ENCODE measurements at regions not wholly inside any gene's neighbourhood (a gene's known extent, or its start where the extent isn't known, plus 50 kb on each side); places are given as distances from the start of the nearest gene placed in this dataset.
A peak's percentile ranks its signal among the peaks of the same experiment; 100 is the strongest.

DNA sequence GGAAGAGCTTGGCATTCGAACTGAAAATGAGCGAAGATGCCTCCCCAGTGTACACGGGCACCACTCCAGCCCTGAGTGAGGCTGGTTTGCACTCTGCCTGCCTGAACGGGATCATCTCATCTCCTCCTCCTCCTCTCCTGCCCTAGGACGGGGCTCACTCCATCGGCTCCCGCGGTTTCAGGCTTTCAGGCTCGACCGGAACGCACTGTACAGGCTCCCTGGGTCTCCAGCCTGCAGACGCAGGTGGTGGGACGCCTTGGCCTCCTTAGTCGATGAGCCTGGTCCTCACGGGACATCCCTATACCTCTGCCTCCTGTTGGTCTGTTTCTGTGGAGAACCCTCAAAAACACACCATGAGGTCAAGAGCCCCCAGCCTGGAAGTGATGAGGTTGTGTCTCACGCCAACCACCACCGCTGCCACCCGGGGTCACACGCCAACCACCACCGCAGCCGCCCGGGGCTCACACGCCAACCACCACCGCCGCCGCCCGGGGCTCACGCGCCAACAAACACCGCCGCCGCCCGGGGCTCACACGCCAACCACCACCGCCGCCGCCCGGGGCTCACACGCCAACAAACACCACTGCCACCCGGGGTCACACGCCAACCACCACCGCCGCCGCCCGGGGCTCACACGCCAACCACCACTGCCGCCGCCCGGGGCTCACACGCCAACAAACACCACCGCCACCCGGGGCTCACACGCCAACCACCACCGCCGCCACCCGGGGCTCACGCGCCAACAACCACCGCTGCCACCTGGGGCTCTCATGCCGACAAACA lies 56.3 kb downstream of the FOXL3 start:
- H3K18ac ChIP-seq (ENCODE audit: low read length) = peak overlapping the region; percentile 44
- no peak overlapping the region for H3K4me3 ChIP-seq (ENCODE audit: low read length in 2 of 2)
- H3K23ac ChIP-seq (ENCODE audit: low read depth, low read length, poor library complexity) = peak overlapping the region; percentile 20
- peaks cover 4% of the 10 kb centered on the region in 2 donors for H3K4me1 ChIP-seq (ENCODE audit: control insufficient read depth in 2 of 2, insufficient read depth in 1 of 2, low read depth in 1 of 2, low read length in 2 of 2)
- H3K4me2 ChIP-seq (ENCODE audit: insufficient read depth, low read length, poor library complexity, severe bottlenecking) = no peak overlapping the region
- no peaks in the 10 kb centered on the region for H3K79me1 ChIP-seq (ENCODE audit: low read depth, low read length)
- no peak overlapping the region for H2BK120ac ChIP-seq (ENCODE audit: low read depth, low read length)
- peaks cover 0 to 3% of the 10 kb centered on the region in 2 donors for H3K9me3 ChIP-seq (replicated peaks in 1 of 2; ENCODE audit: control insufficient read depth in 2 of 2, insufficient read depth in 1 of 2, low read depth in 1 of 2, low read length in 2 of 2)
- H2AK5ac ChIP-seq (ENCODE audit: low read depth, low read length) = peak overlapping the region; percentile 2
- no peak overlapping the region for H3K4ac ChIP-seq (ENCODE audit: low read length)
- no peak overlapping the region for H3K14ac ChIP-seq (ENCODE audit: low read length)
- H4K8ac ChIP-seq (ENCODE audit: low read depth, low read length) = no peak overlapping the region
- peak overlapping the region; percentile 30 for H2BK15ac ChIP-seq (ENCODE audit: low read length)
- DNase-seq (ENCODE audit: low spot score) = no peak
- H3K36me3 ChIP-seq (replicated peaks in 1 of 2; ENCODE audit: control insufficient read depth in 2 of 2, insufficient read depth in 2 of 2, low read length in 2 of 2) = no peaks in the 10 kb centered on the region
- no peak overlapping the region for H4K91ac ChIP-seq (ENCODE audit: low read depth, low read length, poor library complexity)
- no peak overlapping the region for H3K9ac ChIP-seq (ENCODE audit: low read depth, low read length, poor library complexity)
- no peak overlapping the region for H2AFZ ChIP-seq (ENCODE audit: low read length)
- H2BK12ac ChIP-seq (ENCODE audit: low read length) = no peak overlapping the region
- no peak overlapping the region for H3K27ac ChIP-seq (replicated peaks; ENCODE audit: low read length)
- no peak overlapping the region for H2BK5ac ChIP-seq (ENCODE audit: low read length)
- H3K27me3 ChIP-seq (ENCODE audit: control insufficient read depth in 3 of 3, insufficient read depth in 3 of 3, low read depth in 1 of 3, low read length in 3 of 3) = peaks cover 0 to 6% (median 0%) of the 10 kb centered on the region in 3 experiments
- WGBS, 2 donors (ENCODE audit: extremely low coverage in 2 of 2, insufficient read length in 2 of 2, insufficient replicate concordance in 1 of 2) = no CpG with 5 or more reads among the region's 60 CpGs

DNA sequence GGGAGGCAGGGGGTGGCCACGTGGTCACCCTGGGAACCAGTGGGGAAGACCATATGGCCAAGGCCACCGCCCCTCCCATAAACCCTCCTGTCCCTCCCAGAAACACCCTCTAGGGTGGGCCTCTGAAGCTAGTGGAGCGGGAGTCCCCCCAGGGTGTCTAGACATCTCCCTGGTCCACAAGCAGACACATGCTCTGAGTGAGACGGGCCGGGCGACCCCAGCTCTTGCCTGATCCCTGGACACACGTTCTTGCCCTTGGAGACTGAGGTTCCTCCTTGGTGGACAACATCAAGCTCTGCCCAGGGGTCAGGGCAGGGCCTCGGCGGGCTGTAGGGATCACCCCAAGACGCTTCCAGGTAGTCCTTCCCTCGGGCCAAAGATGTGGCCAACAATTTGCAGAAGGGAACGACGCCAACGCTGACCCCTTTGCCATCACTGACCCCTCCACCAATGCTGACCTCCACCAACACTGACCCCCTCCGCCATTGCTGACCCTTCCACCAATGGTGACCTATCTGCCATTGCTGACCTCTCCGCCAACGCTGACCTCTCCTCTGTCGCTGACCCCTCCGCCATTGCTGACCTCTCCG lies 57.1 kb downstream of the FOXL3 start:
- Histone ChIP-seq H3K4me2 (ENCODE audit: insufficient read depth, low read length, poor library complexity, severe bottlenecking) (no peak overlapping the region), H3K14ac (ENCODE audit: low read length) (no peak overlapping the region), H2BK15ac (ENCODE audit: low read length) (no peak overlapping the region), H2BK120ac (ENCODE audit: low read depth, low read length) (no peak overlapping the region), H3K4me3 (ENCODE audit: low read length in 2 of 2) (no peak overlapping the region), H2AFZ (ENCODE audit: low read length) (no peak overlapping the region), H3K4me1 (ENCODE audit: control insufficient read depth in 2 of 2, insufficient read depth in 1 of 2, low read depth in 1 of 2, low read length in 2 of 2) (peaks cover 4% of the 10 kb centered on the region in 2 donors), H3K18ac (ENCODE audit: low read length) (peak overlapping the region; percentile 44), H2AK5ac (ENCODE audit: low read depth, low read length) (peak overlapping the region; percentile 32), H3K79me1 (ENCODE audit: low read depth, low read length) (no peaks in the 10 kb centered on the region), H2BK12ac (ENCODE audit: low read length) (no peak overlapping the region), H3K9ac (ENCODE audit: low read depth, low read length, poor library complexity) (no peak overlapping the region), H4K91ac (ENCODE audit: low read depth, low read length, poor library complexity) (no peak overlapping the region), H3K36me3 (replicated peaks in 1 of 2; ENCODE audit: control insufficient read depth in 2 of 2, insufficient read depth in 2 of 2, low read length in 2 of 2) (no peaks in the 10 kb centered on the region), H3K27me3 (ENCODE audit: control insufficient read depth in 3 of 3, insufficient read depth in 3 of 3, low read depth in 1 of 3, low read length in 3 of 3) (peaks cover 0 to under 1% (median 0%) of the 10 kb centered on the region in 3 experiments), H3K9me3 (replicated peaks in 1 of 2; ENCODE audit: control insufficient read depth in 2 of 2, insufficient read depth in 1 of 2, low read depth in 1 of 2, low read length in 2 of 2) (peaks cover 0 to 3% of the 10 kb centered on the region in 2 donors), H4K8ac (ENCODE audit: low read depth, low read length) (no peak overlapping the region), H3K4ac (ENCODE audit: low read length) (no peak overlapping the region), H2BK5ac (ENCODE audit: low read length) (no peak overlapping the region), H3K27ac (replicated peaks; ENCODE audit: low read length) (no peak overlapping the region), H3K23ac (ENCODE audit: low read depth, low read length, poor library complexity) (peak overlapping the region; percentile 20)
- DNase-seq (ENCODE audit: low spot score) = no peak
- no CpG with 5 or more reads among the region's 20 CpGs for WGBS, 2 donors (ENCODE audit: extremely low coverage in 2 of 2, insufficient read length in 2 of 2, insufficient replicate concordance in 1 of 2)

DNA sequence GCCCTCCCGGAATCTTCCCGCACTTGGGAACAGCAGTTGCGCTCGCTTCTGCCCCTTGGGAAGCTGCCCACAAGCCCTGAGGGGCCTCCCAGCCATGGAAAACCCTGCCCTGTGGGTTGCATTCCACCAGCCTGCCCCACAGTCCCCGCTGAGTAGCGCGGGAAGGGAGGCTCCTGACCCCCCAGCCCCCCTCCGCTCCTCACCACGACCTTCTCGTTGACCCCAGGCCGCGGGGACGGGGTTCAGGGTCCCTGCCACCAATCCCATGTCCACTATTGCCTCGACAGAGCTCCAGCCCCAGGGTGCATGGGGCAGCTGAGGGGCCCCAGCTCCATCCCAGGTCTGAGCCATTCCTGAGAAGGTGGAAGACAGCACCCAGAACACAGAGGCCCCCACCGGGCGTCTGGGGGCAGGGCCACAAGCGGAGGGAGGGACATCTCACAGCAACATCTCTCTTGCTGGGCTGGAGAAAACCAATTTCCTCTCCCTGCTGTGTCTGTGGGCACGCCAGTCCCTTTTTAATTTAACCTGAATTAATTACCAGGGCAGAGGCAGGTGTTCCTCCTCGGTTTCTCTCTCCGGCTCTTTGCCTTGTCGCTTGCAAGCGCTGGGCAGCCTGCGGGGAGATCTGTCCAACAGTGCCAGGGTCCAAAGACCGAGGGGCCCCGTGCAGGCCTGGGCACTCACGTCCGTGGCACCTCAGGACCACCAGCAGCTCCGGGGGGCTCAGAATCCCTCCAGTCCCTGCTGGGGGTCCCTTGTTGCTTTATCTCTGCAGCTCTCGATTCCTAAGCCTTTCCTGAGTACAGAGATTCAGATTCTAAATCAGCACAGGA lies 57.9 kb downstream of the FOXL3 start:
- Histone ChIP-seq H2BK5ac (ENCODE audit: low read length) (no peak overlapping the region), H3K4ac (ENCODE audit: low read length) (no peak overlapping the region), H2AFZ (ENCODE audit: low read length) (no peak overlapping the region), H2BK120ac (ENCODE audit: low read depth, low read length) (no peak overlapping the region), H3K27me3 (ENCODE audit: control insufficient read depth in 3 of 3, insufficient read depth in 3 of 3, low read depth in 1 of 3, low read length in 3 of 3) (no peaks in the 10 kb centered on the region), H3K18ac (ENCODE audit: low read length) (peak overlapping the region; percentile 44), H2BK12ac (ENCODE audit: low read length) (no peak overlapping the region), H3K4me3 (ENCODE audit: low read length in 2 of 2) (no peak overlapping the region), H4K91ac (ENCODE audit: low read depth, low read length, poor library complexity) (no peak overlapping the region), H2BK15ac (ENCODE audit: low read length) (no peak overlapping the region), H3K23ac (ENCODE audit: low read depth, low read length, poor library complexity) (no peak overlapping the region), H3K27ac (replicated peaks; ENCODE audit: low read length) (no peak overlapping the region), H3K4me1 (ENCODE audit: control insufficient read depth in 2 of 2, insufficient read depth in 1 of 2, low read depth in 1 of 2, low read length in 2 of 2) (peaks cover 4% of the 10 kb centered on the region in 2 donors), H3K36me3 (replicated peaks in 1 of 2; ENCODE audit: control insufficient read depth in 2 of 2, insufficient read depth in 2 of 2, low read length in 2 of 2) (no peaks in the 10 kb centered on the region), H3K9ac (ENCODE audit: low read depth, low read length, poor library complexity) (no peak overlapping the region), H3K4me2 (ENCODE audit: insufficient read depth, low read length, poor library complexity, severe bottlenecking) (no peak overlapping the region), H2AK5ac (ENCODE audit: low read depth, low read length) (no peak overlapping the region), H4K8ac (ENCODE audit: low read depth, low read length) (no peak overlapping the region), H3K9me3 (replicated peaks in 1 of 2; ENCODE audit: control insufficient read depth in 2 of 2, insufficient read depth in 1 of 2, low read depth in 1 of 2, low read length in 2 of 2) (peaks cover 0 to 3% of the 10 kb centered on the region in 2 donors), H3K14ac (ENCODE audit: low read length) (no peak overlapping the region), H3K79me1 (ENCODE audit: low read depth, low read length) (no peaks in the 10 kb centered on the region)
- no peak for DNase-seq (ENCODE audit: low spot score)
- WGBS, 2 donors (ENCODE audit: extremely low coverage in 2 of 2, insufficient read length in 2 of 2, insufficient replicate concordance in 1 of 2) = no CpG with 5 or more reads among the region's 29 CpGs

DNA sequence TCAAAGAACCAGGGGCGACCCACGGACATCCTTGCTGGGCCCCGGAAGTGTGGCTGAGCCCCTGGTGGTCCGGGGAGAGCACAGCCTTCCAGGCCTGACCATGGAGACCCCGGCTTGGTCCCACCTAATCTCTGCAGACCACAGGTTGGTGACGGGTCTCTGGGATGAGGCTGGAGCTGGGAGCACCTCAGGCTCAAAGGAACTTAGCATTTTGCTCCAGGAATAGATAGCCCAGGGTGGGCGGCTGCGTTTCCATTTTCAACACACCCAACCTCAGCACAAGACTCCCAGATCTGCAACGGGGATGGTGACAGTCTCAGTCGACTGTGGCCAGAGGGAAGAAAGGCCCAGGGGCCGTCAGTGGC lies 58.5 kb downstream of the FOXL3 start:
- Histone ChIP-seq H2BK12ac (ENCODE audit: low read length) (no peak overlapping the region), H3K4me3 (ENCODE audit: low read length in 2 of 2) (no peak overlapping the region), H3K36me3 (replicated peaks in 1 of 2; ENCODE audit: control insufficient read depth in 2 of 2, insufficient read depth in 2 of 2, low read length in 2 of 2) (no peaks in the 10 kb centered on the region), H3K14ac (ENCODE audit: low read length) (no peak overlapping the region), H3K79me1 (ENCODE audit: low read depth, low read length) (no peaks in the 10 kb centered on the region), H2BK120ac (ENCODE audit: low read depth, low read length) (no peak overlapping the region), H3K18ac (ENCODE audit: low read length) (no peak overlapping the region), H2AFZ (ENCODE audit: low read length) (no peak overlapping the region), H2BK5ac (ENCODE audit: low read length) (no peak overlapping the region), H3K4me1 (ENCODE audit: control insufficient read depth in 2 of 2, insufficient read depth in 1 of 2, low read depth in 1 of 2, low read length in 2 of 2) (peaks cover under 1 to 3% of the 10 kb centered on the region in 2 donors), H2BK15ac (ENCODE audit: low read length) (no peak overlapping the region), H3K9me3 (replicated peaks in 1 of 2; ENCODE audit: control insufficient read depth in 2 of 2, insufficient read depth in 1 of 2, low read depth in 1 of 2, low read length in 2 of 2) (peaks cover 0 to 3% of the 10 kb centered on the region in 2 donors), H3K4ac (ENCODE audit: low read length) (no peak overlapping the region), H3K4me2 (ENCODE audit: insufficient read depth, low read length, poor library complexity, severe bottlenecking) (no peak overlapping the region), H4K8ac (ENCODE audit: low read depth, low read length) (no peak overlapping the region), H3K27me3 (ENCODE audit: control insufficient read depth in 3 of 3, insufficient read depth in 3 of 3, low read depth in 1 of 3, low read length in 3 of 3) (no peaks in the 10 kb centered on the region), H2AK5ac (ENCODE audit: low read depth, low read length) (no peak overlapping the region), H4K91ac (ENCODE audit: low read depth, low read length, poor library complexity) (no peak overlapping the region), H3K23ac (ENCODE audit: low read depth, low read length, poor library complexity) (no peak overlapping the region), H3K27ac (replicated peaks; ENCODE audit: low read length) (no peak overlapping the region), H3K9ac (ENCODE audit: low read depth, low read length, poor library complexity) (no peak overlapping the region)
- no peak for DNase-seq (ENCODE audit: low spot score)
- no CpG with 5 or more reads among the region's 11 CpGs for WGBS, 2 donors (ENCODE audit: extremely low coverage in 2 of 2, insufficient read length in 2 of 2, insufficient replicate concordance in 1 of 2)

All from neuronal stem cell (in vitro differentiated cells).